ENCODE measurements at regions not wholly inside any gene's neighbourhood (a gene's known extent, or its start where the extent isn't known, plus 50 kb on each side); places are given as distances from the start of the nearest gene placed in this dataset.

DNA sequence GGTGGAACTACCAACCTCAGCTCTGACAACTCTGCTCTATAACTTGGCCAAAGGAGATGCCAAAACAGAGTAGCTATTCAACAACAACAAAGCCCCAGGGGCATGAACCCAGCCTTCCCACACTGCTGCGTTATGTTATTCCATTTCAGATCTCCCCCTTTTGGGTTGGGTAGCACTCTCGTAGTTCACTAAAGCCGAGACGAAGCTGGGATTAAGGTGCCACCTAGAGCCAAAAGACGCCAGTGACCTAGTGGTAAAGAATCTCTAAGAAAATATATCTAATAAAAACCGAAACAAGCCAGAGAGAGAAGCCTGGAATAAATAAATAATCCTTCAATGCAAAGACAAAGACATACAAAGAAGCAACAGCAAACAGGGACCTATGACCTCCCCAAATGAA, 217.3 kb downstream of the HERPUD2 start:
- Histone ChIP-seq H3K4me3 (no peak overlapping the region), H3K4me1 (no peaks in the 10 kb centered on the region), H3K36me3 (no peaks in the 10 kb centered on the region), H3K27me3 (no peaks in the 10 kb centered on the region), H3K27ac (no peak overlapping the region), H3K9me3 (no peaks in the 10 kb centered on the region)
- ATAC-seq (no peak), DNase-seq (no peak)
- intact Hi-C loops (cut with DNase I; ENCODE audit: low total_unique reads), result no loop called here
- no peak for TF ChIP-seq POLR2A (IDR thresholded peaks at IDR 0.05)
- TF ChIP-seq, protein P1, sequence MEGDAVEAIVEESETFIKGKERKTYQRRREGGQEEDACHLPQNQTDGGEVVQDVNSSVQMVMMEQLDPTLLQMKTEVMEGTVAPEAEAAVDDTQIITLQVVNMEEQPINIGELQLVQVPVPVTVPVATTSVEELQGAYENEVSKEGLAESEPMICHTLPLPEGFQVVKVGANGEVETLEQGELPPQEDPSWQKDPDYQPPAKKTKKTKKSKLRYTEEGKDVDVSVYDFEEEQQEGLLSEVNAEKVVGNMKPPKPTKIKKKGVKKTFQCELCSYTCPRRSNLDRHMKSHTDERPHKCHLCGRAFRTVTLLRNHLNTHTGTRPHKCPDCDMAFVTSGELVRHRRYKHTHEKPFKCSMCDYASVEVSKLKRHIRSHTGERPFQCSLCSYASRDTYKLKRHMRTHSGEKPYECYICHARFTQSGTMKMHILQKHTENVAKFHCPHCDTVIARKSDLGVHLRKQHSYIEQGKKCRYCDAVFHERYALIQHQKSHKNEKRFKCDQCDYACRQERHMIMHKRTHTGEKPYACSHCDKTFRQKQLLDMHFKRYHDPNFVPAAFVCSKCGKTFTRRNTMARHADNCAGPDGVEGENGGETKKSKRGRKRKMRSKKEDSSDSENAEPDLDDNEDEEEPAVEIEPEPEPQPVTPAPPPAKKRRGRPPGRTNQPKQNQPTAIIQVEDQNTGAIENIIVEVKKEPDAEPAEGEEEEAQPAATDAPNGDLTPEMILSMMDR (IDR thresholded peaks at IDR 0.05 in 4 of 5, conservative IDR thresholded peaks at IDR 0.05 in 1 of 5), result no peak
- in situ Hi-C loops (cut with MboI; ENCODE audit: low sequenced_read_pairs in 4 of 4), result no loop called here

DNA sequence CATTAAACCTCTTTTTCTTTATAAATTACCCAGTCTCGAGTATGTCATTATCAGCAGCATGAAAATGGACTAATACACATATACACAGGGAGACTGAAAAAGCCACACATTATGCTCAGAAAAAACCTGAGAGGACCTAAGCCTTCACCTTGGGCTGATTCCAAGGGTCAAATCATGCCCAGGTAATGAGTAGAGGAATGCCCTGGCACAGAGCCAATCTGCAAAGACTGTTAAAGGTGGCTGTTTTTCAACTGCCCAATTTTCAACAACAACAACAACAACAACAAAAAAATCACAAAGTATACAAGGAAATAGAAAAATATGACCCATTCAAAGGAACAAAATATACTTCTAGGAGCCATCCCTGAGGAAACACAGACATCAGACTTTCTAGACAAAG, 220.2 kb upstream of the TBX20 start:
- no peaks in the 10 kb centered on the region for H3K9me3 ChIP-seq
- in situ Hi-C loops (cut with MboI; ENCODE audit: low sequenced_read_pairs in 4 of 4), result no loop called here
- H3K4me3 ChIP-seq, result no peak overlapping the region
- no peak for DNase-seq
- ATAC-seq, result no peak
- no peaks in the 10 kb centered on the region for H3K27me3 ChIP-seq
- H3K27ac ChIP-seq, result no peak overlapping the region
- no peaks in the 10 kb centered on the region for H3K36me3 ChIP-seq
- intact Hi-C loops (cut with DNase I; ENCODE audit: low total_unique reads), result no loop called here
- TF ChIP-seq, protein P1 (IDR thresholded peaks at IDR 0.05 in 4 of 5, conservative IDR thresholded peaks at IDR 0.05 in 1 of 5), result no peak
- no peak for TF ChIP-seq POLR2A (IDR thresholded peaks at IDR 0.05)
- no peaks in the 10 kb centered on the region for H3K4me1 ChIP-seq

DNA sequence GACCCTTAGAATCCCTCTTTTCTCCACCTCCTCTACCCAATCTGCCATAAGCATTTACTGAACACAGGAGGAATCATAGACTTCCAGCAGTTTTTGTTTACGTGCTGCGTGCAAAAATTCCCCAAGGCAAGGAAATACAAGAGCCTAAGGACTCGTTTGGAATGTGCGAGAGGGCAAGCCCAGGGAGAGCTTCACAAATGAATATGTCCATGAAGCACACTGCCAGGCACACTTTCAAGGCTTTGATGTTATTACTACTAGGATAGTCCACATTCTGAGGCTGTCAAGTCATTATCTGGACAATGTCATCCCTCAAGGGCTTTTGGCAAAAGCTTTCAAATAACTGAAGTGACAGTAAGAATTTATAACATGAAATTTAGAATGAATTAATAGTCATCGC, 214.7 kb upstream of the TBX20 start:
- Histone ChIP-seq H3K27me3 (no peaks in the 10 kb centered on the region), H3K4me3 (no peak overlapping the region), H3K9me3 (no peaks in the 10 kb centered on the region), H3K4me1 (no peaks in the 10 kb centered on the region), H3K36me3 (no peaks in the 10 kb centered on the region), H3K27ac (no peak overlapping the region)
- in situ Hi-C loops (cut with MboI; ENCODE audit: low sequenced_read_pairs in 4 of 4) (no loop called here), intact Hi-C loops (cut with DNase I; ENCODE audit: low total_unique reads) (no loop called here)
- no peak for TF ChIP-seq POLR2A (IDR thresholded peaks at IDR 0.05)
- TF ChIP-seq, protein P1 (IDR thresholded peaks at IDR 0.05 in 4 of 5, conservative IDR thresholded peaks at IDR 0.05 in 1 of 5), result no peak
- ATAC-seq (no peak), DNase-seq (no peak)

DNA sequence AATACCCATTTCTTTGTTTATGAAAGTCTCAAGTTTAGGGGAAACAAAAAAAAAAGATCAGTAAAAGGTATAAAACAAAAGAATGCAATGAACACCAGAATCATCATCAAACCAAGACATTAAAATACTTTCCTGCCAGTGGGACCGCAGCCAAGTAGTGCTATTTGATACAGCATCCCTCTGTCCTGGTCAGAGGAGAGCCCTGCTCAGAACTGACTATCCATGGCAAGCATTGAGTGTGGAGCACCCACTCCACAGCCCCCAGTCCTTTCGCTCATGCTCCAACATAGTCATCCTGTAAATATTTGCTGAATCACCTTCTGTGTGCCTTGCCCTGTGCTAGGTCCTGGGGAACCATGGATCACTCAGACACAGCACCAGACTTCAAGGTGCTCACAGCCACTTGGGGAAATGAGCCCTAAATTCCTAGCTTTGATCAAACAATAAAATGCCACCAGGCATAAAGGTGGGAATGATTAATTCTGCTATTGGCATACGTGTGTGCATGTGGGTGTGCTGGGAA, 213.6 kb upstream of the TBX20 start:
- no peaks in the 10 kb centered on the region for H3K4me1 ChIP-seq
- DNase-seq (no peak), ATAC-seq (no peak)
- no peaks in the 10 kb centered on the region for H3K9me3 ChIP-seq
- intact Hi-C loops (cut with DNase I; ENCODE audit: low total_unique reads) (no loop called here), in situ Hi-C loops (cut with MboI; ENCODE audit: low sequenced_read_pairs in 4 of 4) (no loop called here)
- H3K4me3 ChIP-seq, result no peak overlapping the region
- TF ChIP-seq, protein P1 (IDR thresholded peaks at IDR 0.05 in 4 of 5, conservative IDR thresholded peaks at IDR 0.05 in 1 of 5), result no peak
- no peak for TF ChIP-seq POLR2A (IDR thresholded peaks at IDR 0.05)
- no peaks in the 10 kb centered on the region for H3K27me3 ChIP-seq
- no peaks in the 10 kb centered on the region for H3K36me3 ChIP-seq
- no peak overlapping the region for H3K27ac ChIP-seq

DNA sequence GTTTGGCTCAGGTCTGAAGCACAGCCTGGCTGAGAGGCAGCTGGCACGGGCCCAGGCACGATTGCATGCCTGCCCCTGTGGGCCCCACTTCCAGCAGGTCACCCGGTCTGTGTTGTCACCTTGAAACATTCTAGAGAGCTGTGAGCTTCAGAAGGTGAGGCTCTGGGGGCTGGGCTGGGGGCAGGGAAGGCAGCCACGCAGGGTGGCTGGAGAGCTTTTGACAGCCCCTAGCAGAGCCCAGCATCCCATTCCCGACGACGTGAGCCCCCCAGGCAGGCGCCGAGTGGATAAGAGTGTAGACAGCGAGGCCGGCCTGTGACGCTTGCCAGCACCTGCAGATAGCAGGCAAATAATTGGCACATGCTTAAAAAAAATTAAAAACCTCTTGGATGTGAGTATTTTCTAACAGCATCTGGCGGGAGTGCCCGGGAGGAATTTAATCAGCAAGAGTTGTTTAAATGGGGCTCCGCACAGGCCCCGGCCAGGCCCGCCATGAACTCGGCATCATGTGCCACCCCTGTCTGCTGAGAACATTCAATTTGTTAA, 212.0 kb upstream of the TBX20 start:
- no peaks in the 10 kb centered on the region for H3K27me3 ChIP-seq
- H3K4me3 ChIP-seq, result no peak overlapping the region
- H3K9me3 ChIP-seq, result no peaks in the 10 kb centered on the region
- H3K36me3 ChIP-seq, result no peaks in the 10 kb centered on the region
- in situ Hi-C loops (cut with MboI; ENCODE audit: low sequenced_read_pairs in 4 of 4) (no loop called here), intact Hi-C loops (cut with DNase I; ENCODE audit: low total_unique reads) (no loop called here)
- no peak for ATAC-seq
- no peak for DNase-seq
- no peaks in the 10 kb centered on the region for H3K4me1 ChIP-seq
- no peak overlapping the region for H3K27ac ChIP-seq
- TF ChIP-seq, protein P1 (IDR thresholded peaks at IDR 0.05 in 4 of 5, conservative IDR thresholded peaks at IDR 0.05 in 1 of 5), result no peak
- TF ChIP-seq POLR2A (IDR thresholded peaks at IDR 0.05), result no peak

Measured in gastrocnemius medialis (tissue), 4 donors.